Dedifferentiated amniotic fluid mesenchymal stem cell (primary cell): ENCODE measurements at regions not wholly inside any gene's neighbourhood (a gene's known extent, or its start where the extent isn't known, plus 50 kb on each side); places are given as distances from the start of the nearest gene placed in this dataset.

Experiments
- DNase-seq: peaks from one replicate; pipeline ENCODE4 v3.0.0-alpha.2; 2016; ENCODE audit errors: extremely low spot score

DNA sequence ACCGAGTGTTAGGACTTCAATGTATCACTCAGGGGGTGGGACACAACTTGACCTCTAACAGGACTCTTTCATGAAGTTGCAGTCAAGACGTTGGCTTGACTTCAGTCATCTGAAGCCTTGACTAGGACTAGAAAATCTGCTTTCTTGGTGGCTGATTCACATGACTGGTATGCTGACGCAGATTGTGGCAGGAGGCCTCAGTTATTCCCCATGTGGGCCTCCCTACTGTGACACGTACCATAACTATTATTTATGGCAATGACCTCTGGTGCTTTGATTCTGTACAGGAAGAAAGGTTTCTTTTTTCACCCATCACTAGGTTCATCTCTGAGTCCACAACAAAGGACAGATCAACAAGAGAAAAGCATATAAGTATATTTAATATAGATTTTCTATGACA lies 270.4 kb downstream of the NEDD1 start:
- DNase-seq: no peak

- no peak for DNase-seq
These were observed 274.7 kb downstream of the NEDD1 start for GRCh38 chr12:97181571-97182265.

GRCh38 chr12:97182769-97183168 lies 275.7 kb downstream of the NEDD1 start:
- no peak for DNase-seq

DNA sequence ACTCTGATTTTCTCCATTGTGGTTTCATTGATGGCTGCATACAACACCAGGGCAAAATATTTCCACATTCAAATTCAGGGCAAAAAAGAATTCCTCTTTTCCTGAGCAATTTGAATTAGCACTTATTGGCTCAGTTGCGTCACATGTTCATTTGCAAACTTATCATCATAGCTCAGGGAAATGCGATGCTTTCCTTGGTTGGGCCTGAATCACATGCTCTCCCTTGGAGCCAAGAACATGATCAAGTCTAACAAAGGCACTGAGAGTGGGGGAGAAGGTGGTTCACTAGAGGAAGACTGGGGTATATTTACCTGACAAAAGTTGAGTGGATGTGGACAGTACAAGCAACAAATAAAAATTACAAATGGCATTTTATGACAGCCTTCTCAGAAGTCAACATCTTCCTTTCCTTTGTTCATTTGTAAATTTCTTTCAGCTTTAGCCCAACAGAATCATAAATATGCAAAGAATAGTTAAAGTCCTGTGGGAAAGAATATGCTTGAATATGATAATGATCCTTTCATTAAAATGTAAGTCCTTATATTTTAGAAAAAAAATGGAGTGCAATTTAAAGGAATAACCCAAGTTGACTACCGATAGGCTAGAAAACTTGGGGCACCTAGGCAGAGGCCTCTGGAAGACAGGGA lies 277.2 kb downstream of the NEDD1 start:
- no peak for DNase-seq

GRCh38 chr12:97185567-97185966 lies 277.0 kb upstream of the RMST start:
- DNase-seq: no peak

DNA sequence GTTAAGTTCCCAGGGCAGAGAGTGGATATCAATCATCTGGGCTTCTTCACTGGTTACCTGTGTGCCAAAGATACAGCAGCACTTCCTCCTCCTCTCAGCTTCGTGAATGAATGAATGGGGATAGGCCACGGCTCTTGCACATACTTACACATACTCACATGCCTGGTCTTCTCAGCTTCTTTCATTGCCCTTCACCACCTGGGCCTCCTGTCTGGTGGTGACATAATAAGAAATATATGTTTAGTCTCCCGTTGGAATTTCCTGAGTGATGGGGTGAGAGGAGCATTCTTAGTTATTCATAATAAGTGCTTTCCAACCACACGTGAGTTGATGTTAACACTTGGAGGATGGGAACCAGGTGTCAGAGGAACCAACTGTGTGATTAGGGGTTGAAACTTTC lies 268.1 kb upstream of the RMST start:
- no peak for DNase-seq

- no peak for DNase-seq
These were observed 262.4 kb upstream of the RMST start for GRCh38 chr12:97200181-97200580.

DNA sequence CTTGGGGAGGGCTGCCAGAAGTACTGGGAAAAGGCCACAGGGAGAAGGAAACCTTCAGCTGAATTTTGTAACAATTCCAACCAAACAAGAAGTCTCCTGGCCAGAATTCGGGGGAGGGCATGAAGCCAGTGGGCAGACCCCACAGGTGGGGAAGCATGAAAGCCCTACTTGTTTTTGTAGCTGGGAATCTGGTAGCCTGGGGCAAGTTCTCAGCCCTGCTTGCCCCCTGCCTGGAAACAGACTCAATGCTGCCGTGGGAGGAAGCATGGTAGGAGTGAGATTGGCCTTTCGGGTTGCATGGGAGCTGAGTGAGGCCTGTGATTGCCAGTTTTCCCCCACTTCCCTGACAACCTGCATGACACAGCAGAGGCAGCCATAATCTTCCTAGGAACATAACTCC lies 259.2 kb upstream of the RMST start:
- no peak for DNase-seq

DNA sequence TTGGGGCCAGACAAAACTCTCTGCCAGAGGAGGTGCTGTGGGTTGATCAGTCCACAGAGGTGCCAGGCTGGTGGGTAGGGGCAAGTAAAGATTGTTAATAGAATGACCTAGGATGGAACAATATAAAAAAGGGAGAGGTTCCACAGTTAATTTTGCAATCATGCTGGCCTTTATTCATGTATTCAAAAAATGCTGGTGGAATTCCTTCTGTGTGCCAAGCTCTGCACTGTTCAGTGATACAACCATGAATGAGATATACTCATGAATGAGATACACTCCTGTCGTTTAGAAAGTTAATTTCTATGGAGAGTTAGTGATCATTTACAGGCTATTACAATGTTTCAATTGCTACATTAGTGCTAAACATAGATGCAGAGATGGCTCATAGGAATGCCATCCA lies 252.6 kb upstream of the RMST start:
- no peak for DNase-seq

DNA sequence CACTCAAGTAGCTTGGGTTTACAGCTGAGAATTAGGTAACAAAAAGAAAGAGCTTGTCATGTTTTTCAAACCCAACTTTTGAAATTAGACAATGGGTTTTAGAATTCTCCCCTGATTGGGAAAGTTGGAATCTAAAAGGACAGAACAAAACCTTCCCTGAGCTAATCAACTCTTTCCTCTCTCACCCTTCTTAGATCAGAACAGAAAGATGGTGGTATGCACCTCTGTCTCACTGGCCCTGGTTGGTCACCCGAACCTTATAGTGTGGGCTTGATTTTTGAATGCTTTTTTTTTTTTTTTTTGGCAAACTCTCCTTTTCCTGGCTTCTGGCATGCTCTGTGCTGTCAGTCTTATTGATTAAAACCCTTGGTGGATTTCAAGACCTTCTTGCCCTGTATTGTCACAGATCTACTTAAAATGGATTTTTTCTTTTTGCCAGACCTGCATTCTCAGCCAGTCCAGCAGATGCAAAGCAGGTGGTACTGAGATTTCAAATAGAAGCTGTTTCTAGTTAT lies 251.1 kb upstream of the RMST start:
- no peak for DNase-seq

DNA sequence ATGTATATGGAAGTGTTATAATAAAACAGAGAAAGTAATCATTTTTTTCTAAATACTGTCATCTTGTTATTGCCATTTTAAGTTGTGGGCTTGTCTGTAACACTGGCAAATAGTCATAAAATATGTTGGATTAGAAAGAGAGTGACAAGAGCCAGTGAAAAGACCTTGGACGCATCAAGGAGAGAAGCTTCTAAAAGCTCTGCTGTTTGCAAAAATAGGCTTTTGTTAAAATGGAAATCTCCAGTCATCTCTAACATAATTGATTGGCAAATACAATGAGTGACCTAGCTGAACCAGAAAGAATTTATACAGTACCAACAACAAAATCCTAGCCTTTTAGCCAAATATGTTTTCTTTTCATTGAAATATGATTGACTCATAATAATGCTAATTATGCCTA lies 245.8 kb upstream of the RMST start:
- no peak for DNase-seq

- no peak for DNase-seq
These were observed 240.2 kb upstream of the RMST start for GRCh38 chr12:97222391-97222790.

- no peak for DNase-seq
These were observed 239.2 kb upstream of the RMST start for GRCh38 chr12:97223419-97223818.

DNA sequence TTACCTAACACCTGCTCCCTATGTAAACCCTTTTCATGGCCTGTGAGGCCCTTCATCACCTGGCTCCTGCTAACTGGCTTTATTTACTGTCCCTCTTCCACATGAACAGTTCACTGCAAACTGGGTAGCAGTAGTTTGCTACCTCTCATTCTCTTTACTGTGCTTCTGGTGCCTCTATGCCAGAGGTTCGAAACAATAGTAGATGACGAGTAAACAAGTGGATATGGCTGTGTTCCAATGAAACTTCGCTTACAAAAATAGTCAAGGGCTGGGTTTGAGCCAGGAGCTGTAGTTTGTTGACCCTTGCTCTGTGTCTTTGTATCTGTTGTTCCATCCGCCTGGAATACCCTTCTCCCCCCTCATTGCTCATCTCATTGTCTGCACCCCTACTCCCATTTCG lies 233.6 kb upstream of the RMST start:
- DNase-seq: no peak

DNA sequence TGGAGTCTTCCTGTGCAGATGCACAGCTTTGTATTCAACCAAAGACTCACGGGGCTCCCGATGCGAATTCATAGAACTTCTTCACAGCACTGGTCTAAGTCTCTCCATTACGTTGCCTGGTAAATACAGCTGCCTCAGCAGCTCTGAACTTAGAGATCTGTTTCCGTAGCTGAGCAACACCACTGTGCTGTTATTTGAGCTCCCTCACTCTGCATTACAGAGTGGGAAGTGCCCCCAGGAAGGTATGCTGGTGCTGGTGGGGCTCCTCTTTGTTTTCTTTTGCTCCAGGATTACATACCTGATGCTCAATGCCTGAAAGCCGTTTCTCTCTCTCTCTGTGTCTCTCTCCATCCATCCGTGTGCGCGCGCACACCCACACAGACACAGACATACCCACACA lies 227.5 kb upstream of the RMST start:
- no peak for DNase-seq

- DNase-seq: no peak
These were observed 216.2 kb upstream of the RMST start for GRCh38 chr12:97246368-97246767.

DNA sequence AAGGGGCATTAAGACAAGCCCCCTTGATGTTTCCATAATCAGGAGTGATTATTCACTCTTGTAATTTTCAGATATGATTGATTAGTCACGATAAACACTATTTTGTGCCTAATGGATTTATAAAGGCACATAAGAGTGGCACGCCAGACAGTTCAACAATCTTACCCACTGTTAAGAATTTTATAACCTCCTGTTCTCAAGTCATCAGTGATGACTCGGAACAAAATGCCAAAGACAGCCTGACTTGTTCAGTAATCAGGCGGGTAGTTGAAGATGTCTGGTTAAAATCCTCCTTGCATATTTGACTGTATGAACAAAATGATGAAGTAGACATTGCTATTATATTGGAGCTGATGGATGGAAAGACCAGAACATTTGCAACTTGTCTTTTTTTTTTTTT lies 212.1 kb upstream of the RMST start:
- no peak for DNase-seq

- no peak for DNase-seq
These were observed 204.9 kb upstream of the RMST start for GRCh38 chr12:97257726-97258125.

DNA sequence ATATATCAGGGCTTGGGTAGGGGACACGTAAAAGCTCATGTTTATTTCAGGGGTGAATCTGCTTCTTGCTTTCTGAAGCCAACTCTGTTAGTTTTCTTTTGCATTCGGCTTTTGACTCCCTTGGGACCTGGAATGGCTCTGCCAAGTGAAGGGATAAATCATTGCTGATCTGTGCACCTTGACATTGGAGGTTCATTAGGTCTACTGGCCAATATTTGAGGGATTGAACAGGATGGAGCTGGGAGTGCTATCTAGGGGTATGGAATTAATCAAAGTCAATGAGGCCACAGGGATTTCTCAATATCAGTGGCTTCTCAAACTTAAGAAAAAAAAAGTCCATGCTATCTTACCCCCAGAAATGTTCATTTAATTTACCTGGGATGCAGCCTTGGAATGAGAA lies 203.5 kb upstream of the RMST start:
- DNase-seq: no peak

DNA sequence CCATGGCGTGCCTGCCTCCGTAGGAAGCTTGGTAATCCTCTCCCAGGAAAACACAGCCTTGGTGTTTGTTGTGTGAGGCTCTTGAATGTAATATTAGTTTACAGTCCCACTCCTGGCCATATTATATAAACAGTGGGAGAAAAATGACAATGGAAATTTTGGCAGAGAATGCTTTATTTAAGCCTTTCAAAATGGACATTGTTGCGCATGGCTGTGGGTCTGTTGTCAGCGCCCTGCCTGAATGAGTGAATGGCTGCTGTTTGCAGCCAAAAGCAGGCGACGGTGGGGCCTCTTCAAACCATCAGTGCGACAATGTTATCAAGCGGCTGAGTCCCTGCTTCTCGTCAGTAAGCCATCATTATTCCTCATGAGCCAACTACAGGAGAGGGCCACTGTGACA lies 201.8 kb upstream of the RMST start:
- DNase-seq: no peak

- no peak for DNase-seq
These were observed 195.4 kb upstream of the RMST start for GRCh38 chr12:97267166-97267565.

- no peak for DNase-seq
These were observed 194.9 kb upstream of the RMST start for GRCh38 chr12:97267594-97268202.

GRCh38 chr12:97272471-97272870 lies 190.1 kb upstream of the RMST start:
- no peak for DNase-seq
